GM12891 (cell line): ENCODE measurements at regions not wholly inside any gene's neighbourhood (a gene's known extent, or its start where the extent isn't known, plus 50 kb on each side); places are given as distances from the start of the nearest gene placed in this dataset.

Source experiments
- PAX5 ChIP-seq: IDR thresholded peaks from 2 replicates; pipeline ENCODE4 v1.6.1; 2011; ENCODE audit warnings: low read length, moderate library complexity, mild to moderate bottlenecking; ENCODE audit not compliant: insufficient read depth, severe bottlenecking
- POLR2A ChIP-seq: IDR thresholded peaks from 2 replicates; pipeline ENCODE4 v1.6.1; 2011; ENCODE audit warnings: low read depth, low read length, control low read depth
- POLR2AphosphoS5 ChIP-seq: IDR thresholded peaks from 2 replicates; pipeline ENCODE4 v1.6.1; 2011; ENCODE audit warnings: low read depth, low read length, control low read depth

DNA sequence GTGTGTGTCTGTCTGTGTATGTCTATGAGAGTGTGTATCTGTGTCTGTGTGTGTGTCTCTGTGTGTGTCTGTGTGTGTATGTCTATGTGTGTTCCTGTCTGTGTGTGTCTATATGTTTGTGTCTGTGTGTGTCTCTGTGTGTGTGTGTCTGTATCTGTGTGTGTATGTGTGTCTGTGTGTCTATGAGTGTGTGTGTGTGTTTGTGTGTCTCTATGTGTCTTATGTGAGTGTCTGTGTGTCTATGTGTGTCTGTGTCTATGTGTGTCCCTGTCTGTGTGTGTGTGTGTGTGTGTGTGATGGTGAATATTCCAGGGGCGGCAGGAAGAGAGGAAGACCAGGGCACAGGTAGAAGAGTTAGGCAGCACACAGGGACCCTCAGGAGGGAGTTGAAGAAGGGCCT is 173.2 kb downstream of the MYCN start:
- TF ChIP-seq POLR2AphosphoS5 (no peak), PAX5 (no peak), POLR2A (no peak)
